A549 (cell line): ENCODE measurements at regions not wholly inside any gene's neighbourhood (a gene's known extent, or its start where the extent isn't known, plus 50 kb on each side); places are given as distances from the start of the nearest gene placed in this dataset.

Experiments used
- ATAC-seq, 2 experiments: fragments of 200-7000 bp in 1 of 2; fragments of >200 bp in 1 of 2; cut with Nextera tagmentation in 1 of 2; cut with Tn5 transposase in 1 of 2; 3 replicates each; pipeline versions ENCODE4 v1.8.0 to v1.9.1; 2018 to 2020; ENCODE audit warnings: mild to moderate bottlenecking in 1 of 2, moderate library complexity in 1 of 2
- CTCF ChIA-PET: fragments of 300-600 bp; sonication (Branson Sonifier 250); formaldehyde crosslinking; extraction: SDS; loops from one replicate; lab custom pipeline; 2021; ENCODE audit warnings: antibody characterized with exemption, inconsistent platforms; lab: Yijun Ruan, JAX
- POLR2A ChIA-PET: fragments of 350-600 bp; formaldehyde crosslinking; extraction: SDS; loops from one replicate; lab custom pipeline; 2021; ENCODE audit warnings: antibody characterized with exemption, inconsistent platforms; lab: Yijun Ruan, JAX
- DNase-seq, 2 experiments: peaks; one replicate each; pipeline versions ENCODE4 v3.0.0 to v3.0.0-alpha.2; 2011 to 2016; ENCODE audit warnings: low read depth in 1 of 2, low spot score in 1 of 2
- FAIRE-seq: peaks from 2 replicates; lab custom pipeline; 2011; peaks lifted over from hg19 to GRCh38; lab: Jason Lieb, UNC
- H3K27ac ChIP-seq, 2 experiments: fragments of >200 bp; sonication (Bioruptor Twin); formaldehyde crosslinking; 3 replicates each; pipeline ENCODE4 v1.5.1; 2016 to 2017
- H3K4me1 ChIP-seq: fragments of >200 bp; sonication (Bioruptor Twin); formaldehyde crosslinking; 3 replicates; pipeline ENCODE4 v1.6.1; 2016
- H3K4me2 ChIP-seq: fragments of >200 bp; sonication (Bioruptor Twin); formaldehyde crosslinking; 3 replicates; pipeline ENCODE4 v1.6.1; 2016
- H3K4me3 ChIP-seq: fragments of >200 bp; sonication (Bioruptor Twin); formaldehyde crosslinking; 3 replicates; pipeline ENCODE4 v1.5.1; 2016
- H3K9me3 ChIP-seq: fragments of >200 bp; sonication (Bioruptor Twin); formaldehyde crosslinking; 3 replicates; pipeline ENCODE4 v1.6.1; 2016
- CHD2 ChIP-seq: fragments of 150-350 bp; IDR thresholded peaks from 2 replicates; pipeline ENCODE4 v1.6.1; 2014; ENCODE audit warnings: low read length; ENCODE audit not compliant: partially characterized antibody
- ESRRA ChIP-seq: fragments of 150-350 bp; IDR thresholded peaks from 2 replicates; pipeline ENCODE4 v1.6.1; 2014; ENCODE audit warnings: mild to moderate bottlenecking, low read length, borderline replicate concordance
- HDAC2 ChIP-seq: fragments of 200-600 bp; sonication (generic); IDR thresholded peaks from 2 replicates; pipeline ENCODE4 v1.6.1; 2016
- HEYL ChIP-seq: fragments of 250-450 bp; sonication (Bioruptor Pico); IDR thresholded peaks from 2 replicates; pipeline ENCODE4 v1.8.0; 2021; ENCODE audit warnings: mild to moderate bottlenecking, moderate library complexity
- HOXB13 ChIP-seq: fragments of 250-450 bp; sonication (Bioruptor Pico); IDR thresholded peaks from 2 replicates; pipeline ENCODE4 v1.5.0; 2020; ENCODE audit warnings: low read depth, mild to moderate bottlenecking, moderate library complexity
- HOXB5 ChIP-seq: fragments of 250-450 bp; sonication (Bioruptor Pico); IDR thresholded peaks from 2 replicates; pipeline ENCODE4 v1.5.0; 2020; ENCODE audit warnings: mild to moderate bottlenecking, moderate library complexity
- JUN ChIP-seq, 2 experiments: fragments of >200 bp; sonication (Bioruptor Twin); formaldehyde crosslinking; IDR thresholded peaks; 2 replicates in 1 of 2; 3 replicates in 1 of 2; pipeline ENCODE4 v1.6.1; 2016 to 2017
- MAZ ChIP-seq: fragments of 150-350 bp; IDR thresholded peaks from 2 replicates; pipeline ENCODE4 v1.6.1; 2014; ENCODE audit warnings: antibody characterized with exemption, low read depth, low read length, borderline replicate concordance
- NFE2L2 ChIP-seq: fragments of 150-350 bp; conservative IDR thresholded peaks from 2 replicates; pipeline ENCODE4 v1.6.1; 2014; ENCODE audit warnings: low read length
- POLR2AphosphoS2 ChIP-seq: conservative IDR thresholded peaks from 2 replicates; pipeline ENCODE4 v1.6.1; 2012; ENCODE audit warnings: low read length, improper control_type of control experiment, inconsistent platforms
- RCOR1 ChIP-seq: fragments of 150-350 bp; IDR thresholded peaks from 2 replicates; pipeline ENCODE4 v1.6.1; 2014; ENCODE audit warnings: antibody characterized with exemption, low read length, low read depth
- SREBF2 ChIP-seq: fragments of 450-650 bp; IDR thresholded peaks from 2 replicates; pipeline ENCODE4 v1.6.1; 2014; ENCODE audit warnings: mild to moderate bottlenecking, moderate library complexity
- ZSCAN20 ChIP-seq: fragments of 250-450 bp; sonication (Bioruptor Pico); IDR thresholded peaks from 2 replicates; pipeline ENCODE4 v1.8.0; 2022; ENCODE audit warnings: mild to moderate bottlenecking, moderate library complexity
- WGBS: methylation state at CpG from one replicate; pipeline ENCODE4 v1.1.6; 2017; ENCODE audit errors: missing lambda C conversion rate; 5-methylcytosine and 5-hydroxymethylcytosine counted together
- TF ChIP-seq, protein P1 (sequence below): fragments of >200 bp; sonication (Bioruptor Twin); formaldehyde crosslinking; IDR thresholded peaks from 3 replicates; pipeline ENCODE4 v1.5.1; 2016
- TF ChIP-seq, protein P2 (sequence below): fragments of 250-450 bp; sonication (Bioruptor Pico); IDR thresholded peaks from 2 replicates; pipeline ENCODE4 v1.5.0; 2021; ENCODE audit warnings: mild to moderate bottlenecking, moderate library complexity, borderline replicate concordance
- TF ChIP-seq, protein P3 (sequence below): IDR thresholded peaks from 2 replicates; pipeline ENCODE4 v1.6.1; 2012; ENCODE audit warnings: low read depth, borderline replicate concordance
- TF ChIP-seq, protein P4 (sequence below): fragments of 450-650 bp; IDR thresholded peaks from 2 replicates; pipeline ENCODE4 v1.6.1; 2014; ENCODE audit warnings: antibody characterized with exemption
- TF ChIP-seq, protein P5 (sequence below): fragments of 250-450 bp; sonication (Bioruptor Pico); IDR thresholded peaks from 2 replicates; pipeline ENCODE4 v1.5.0; 2020; ENCODE audit warnings: low read depth, mild to moderate bottlenecking, moderate library complexity
- TF ChIP-seq, protein P6 (sequence below): fragments of 150-350 bp; IDR thresholded peaks from 2 replicates; pipeline ENCODE4 v1.6.1; 2014; ENCODE audit warnings: low read depth, mild to moderate bottlenecking, low read length
- TF ChIP-seq, protein P7 (sequence below): fragments of >200 bp; sonication (Bioruptor Twin); formaldehyde crosslinking; IDR thresholded peaks from 2 replicates; pipeline ENCODE4 v1.6.1; 2016

DNA sequence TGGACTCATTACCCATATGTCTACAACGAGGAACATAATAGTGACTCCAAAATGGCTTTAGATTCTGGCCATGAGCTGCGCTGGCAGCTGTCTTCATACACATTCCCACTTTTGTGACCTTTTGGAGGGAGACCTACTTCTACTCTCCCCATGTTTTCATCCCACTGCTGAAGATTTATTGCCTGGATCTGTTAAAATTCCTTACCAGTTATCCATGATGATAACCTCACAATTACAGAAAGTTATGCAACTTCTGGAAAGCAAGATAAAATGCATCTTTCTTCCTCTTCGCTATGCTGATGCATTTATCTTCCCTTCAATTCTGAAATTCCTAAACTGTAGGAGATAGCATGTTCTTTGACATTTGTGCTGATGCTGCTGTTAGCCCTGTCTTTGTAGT, 855.3 kb downstream of the SLC4A3 start:
- POLR2A ChIA-PET = no interaction called here
- Histone ChIP-seq H3K4me1 (no peaks in the 10 kb centered on the region), H3K4me3 (no peak overlapping the region), H3K4me2 (no peak overlapping the region), H3K9me3 (no peaks in the 10 kb centered on the region), H3K27ac (no peak overlapping the region)
- ATAC-seq (no peak), FAIRE-seq (no peak), DNase-seq (no peak)
- TF ChIP-seq CHD2 (no peak), HOXB13 (CRISPR knock-in tag) (no peak), MAZ (no peak), HEYL (CRISPR knock-in tag) (no peak), ESRRA (no peak)
- TF ChIP-seq, protein P1, sequence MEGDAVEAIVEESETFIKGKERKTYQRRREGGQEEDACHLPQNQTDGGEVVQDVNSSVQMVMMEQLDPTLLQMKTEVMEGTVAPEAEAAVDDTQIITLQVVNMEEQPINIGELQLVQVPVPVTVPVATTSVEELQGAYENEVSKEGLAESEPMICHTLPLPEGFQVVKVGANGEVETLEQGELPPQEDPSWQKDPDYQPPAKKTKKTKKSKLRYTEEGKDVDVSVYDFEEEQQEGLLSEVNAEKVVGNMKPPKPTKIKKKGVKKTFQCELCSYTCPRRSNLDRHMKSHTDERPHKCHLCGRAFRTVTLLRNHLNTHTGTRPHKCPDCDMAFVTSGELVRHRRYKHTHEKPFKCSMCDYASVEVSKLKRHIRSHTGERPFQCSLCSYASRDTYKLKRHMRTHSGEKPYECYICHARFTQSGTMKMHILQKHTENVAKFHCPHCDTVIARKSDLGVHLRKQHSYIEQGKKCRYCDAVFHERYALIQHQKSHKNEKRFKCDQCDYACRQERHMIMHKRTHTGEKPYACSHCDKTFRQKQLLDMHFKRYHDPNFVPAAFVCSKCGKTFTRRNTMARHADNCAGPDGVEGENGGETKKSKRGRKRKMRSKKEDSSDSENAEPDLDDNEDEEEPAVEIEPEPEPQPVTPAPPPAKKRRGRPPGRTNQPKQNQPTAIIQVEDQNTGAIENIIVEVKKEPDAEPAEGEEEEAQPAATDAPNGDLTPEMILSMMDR = no peak
- TF ChIP-seq, protein P2, sequence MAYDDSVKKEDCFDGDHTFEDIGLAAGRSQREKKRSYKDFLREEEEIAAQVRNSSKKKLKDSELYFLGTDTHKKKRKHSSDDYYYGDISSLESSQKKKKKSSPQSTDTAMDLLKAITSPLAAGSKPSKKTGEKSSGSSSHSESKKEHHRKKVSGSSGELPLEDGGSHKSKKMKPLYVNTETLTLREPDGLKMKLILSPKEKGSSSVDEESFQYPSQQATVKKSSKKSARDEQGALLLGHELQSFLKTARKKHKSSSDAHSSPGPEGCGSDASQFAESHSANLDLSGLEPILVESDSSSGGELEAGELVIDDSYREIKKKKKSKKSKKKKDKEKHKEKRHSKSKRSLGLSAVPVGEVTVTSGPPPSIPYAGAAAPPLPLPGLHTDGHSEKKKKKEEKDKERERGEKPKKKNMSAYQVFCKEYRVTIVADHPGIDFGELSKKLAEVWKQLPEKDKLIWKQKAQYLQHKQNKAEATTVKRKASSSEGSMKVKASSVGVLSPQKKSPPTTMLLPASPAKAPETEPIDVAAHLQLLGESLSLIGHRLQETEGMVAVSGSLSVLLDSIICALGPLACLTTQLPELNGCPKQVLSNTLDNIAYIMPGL = no peak
- CTCF ChIA-PET = no interaction called here
- WGBS = 64% methylated on average over 3 of the region's 3 CpGs

DNA sequence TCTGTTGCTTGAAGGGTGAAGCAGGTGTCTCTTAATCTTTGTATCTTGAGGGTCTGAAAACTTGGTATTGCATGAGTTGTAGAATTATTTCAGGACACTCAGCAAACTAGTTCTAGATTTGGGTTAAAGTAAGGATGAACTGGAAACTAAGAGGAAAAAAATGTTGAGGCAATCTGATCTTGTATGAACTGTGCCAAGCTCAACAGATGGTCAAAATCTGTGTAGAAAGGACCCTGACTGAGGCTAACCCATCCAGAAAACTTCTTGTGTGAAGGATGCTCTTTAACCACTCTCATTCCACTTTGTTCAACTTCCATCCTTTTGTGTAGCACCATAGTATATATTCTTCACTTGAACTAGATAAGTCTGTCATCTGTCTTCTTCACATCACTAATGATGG, 861.7 kb downstream of the SLC4A3 start:
- Histone ChIP-seq H3K4me1 (no peaks in the 10 kb centered on the region), H3K4me2 (no peak overlapping the region), H3K27ac (no peak overlapping the region), H3K4me3 (no peak overlapping the region), H3K9me3 (no peaks in the 10 kb centered on the region)
- FAIRE-seq (no peak), DNase-seq (no peak), ATAC-seq (no peak)
- POLR2A ChIA-PET = no interaction called here
- TF ChIP-seq, protein P3, sequence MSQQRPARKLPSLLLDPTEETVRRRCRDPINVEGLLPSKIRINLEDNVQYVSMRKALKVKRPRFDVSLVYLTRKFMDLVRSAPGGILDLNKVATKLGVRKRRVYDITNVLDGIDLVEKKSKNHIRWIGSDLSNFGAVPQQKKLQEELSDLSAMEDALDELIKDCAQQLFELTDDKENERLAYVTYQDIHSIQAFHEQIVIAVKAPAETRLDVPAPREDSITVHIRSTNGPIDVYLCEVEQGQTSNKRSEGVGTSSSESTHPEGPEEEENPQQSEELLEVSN = no peak
- TF ChIP-seq ZSCAN20 (CRISPR knock-in tag) (no peak), NFE2L2 (no peak), JUN (IDR thresholded peaks at IDR 0.05) (no peak), POLR2AphosphoS2 (no peak)
- TF ChIP-seq, protein P4, sequence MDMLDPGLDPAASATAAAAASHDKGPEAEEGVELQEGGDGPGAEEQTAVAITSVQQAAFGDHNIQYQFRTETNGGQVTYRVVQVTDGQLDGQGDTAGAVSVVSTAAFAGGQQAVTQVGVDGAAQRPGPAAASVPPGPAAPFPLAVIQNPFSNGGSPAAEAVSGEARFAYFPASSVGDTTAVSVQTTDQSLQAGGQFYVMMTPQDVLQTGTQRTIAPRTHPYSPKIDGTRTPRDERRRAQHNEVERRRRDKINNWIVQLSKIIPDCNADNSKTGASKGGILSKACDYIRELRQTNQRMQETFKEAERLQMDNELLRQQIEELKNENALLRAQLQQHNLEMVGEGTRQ = no peak
- TF ChIP-seq, protein P1 = no peak
- CTCF ChIA-PET = no interaction called here

DNA sequence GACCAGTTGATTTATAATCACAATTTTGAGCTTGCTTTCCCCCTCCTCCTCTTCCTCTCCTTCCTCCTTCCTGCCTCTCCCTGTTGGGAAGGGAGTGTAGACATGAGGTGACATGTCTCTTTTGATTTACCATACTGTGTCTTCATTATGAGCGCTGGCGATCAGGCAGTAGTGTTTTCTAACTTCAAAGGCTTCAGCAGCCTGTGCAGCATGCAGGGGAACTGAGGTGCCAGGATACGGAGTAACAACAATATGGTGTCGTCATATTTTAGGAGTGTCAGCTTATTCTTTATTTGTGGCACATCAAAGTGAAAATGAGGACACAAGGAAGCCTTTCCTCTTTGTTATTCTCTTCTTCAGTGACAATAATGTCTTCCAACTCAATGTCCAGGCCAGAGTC, 864.2 kb downstream of the SLC4A3 start:
- 88% methylated on average over 4 of the region's 4 CpGs for WGBS
- DNase-seq (no peak), ATAC-seq (no peak), FAIRE-seq (no peak)
- H3K4me3 ChIP-seq = no peak overlapping the region
- no peaks in the 10 kb centered on the region for H3K4me1 ChIP-seq
- ChIA-PET CTCF (no interaction called here), POLR2A (no interaction called here)
- H3K4me2 ChIP-seq = no peak overlapping the region
- no peak overlapping the region for H3K27ac ChIP-seq
- TF ChIP-seq HOXB5 (CRISPR knock-in tag) (no peak), SREBF2 (no peak), NFE2L2 (no peak), HEYL (CRISPR knock-in tag) (no peak), HOXB13 (CRISPR knock-in tag) (no peak), HDAC2 (no peak), RCOR1 (no peak)
- TF ChIP-seq, protein P4 = no peak
- TF ChIP-seq, protein P5, sequence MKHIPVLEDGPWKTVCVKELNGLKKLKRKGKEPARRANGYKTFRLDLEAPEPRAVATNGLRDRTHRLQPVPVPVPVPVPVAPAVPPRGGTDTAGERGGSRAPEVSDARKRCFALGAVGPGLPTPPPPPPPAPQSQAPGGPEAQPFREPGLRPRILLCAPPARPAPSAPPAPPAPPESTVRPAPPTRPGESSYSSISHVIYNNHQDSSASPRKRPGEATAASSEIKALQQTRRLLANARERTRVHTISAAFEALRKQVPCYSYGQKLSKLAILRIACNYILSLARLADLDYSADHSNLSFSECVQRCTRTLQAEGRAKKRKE (CRISPR knock-in tag) = no peak
- TF ChIP-seq, protein P6, sequence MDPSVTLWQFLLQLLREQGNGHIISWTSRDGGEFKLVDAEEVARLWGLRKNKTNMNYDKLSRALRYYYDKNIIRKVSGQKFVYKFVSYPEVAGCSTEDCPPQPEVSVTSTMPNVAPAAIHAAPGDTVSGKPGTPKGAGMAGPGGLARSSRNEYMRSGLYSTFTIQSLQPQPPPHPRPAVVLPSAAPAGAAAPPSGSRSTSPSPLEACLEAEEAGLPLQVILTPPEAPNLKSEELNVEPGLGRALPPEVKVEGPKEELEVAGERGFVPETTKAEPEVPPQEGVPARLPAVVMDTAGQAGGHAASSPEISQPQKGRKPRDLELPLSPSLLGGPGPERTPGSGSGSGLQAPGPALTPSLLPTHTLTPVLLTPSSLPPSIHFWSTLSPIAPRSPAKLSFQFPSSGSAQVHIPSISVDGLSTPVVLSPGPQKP = no peak
- TF ChIP-seq, protein P7, sequence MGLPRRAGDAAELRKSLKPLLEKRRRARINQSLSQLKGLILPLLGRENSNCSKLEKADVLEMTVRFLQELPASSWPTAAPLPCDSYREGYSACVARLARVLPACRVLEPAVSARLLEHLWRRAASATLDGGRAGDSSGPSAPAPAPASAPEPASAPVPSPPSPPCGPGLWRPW = no peak
- no peaks in the 10 kb centered on the region for H3K9me3 ChIP-seq
